IMR-90 (cell line): ENCODE measurements at regions not wholly inside any gene's neighbourhood (a gene's known extent, or its start where the extent isn't known, plus 50 kb on each side); places are given as distances from the start of the nearest gene placed in this dataset.

Experiments
- ATAC-seq: fragments of 200-7000 bp; cut with Tn5 transposase; 2 replicates; pipeline ENCODE4 v1.9.1; 2020; ENCODE audit warnings: low read depth, mild to moderate bottlenecking, moderate library complexity
- BruUV-seq: library from RNA; stranded (reverse); fragments of 400-500 nt; replicated peaks from 2 replicates; lab custom pipeline; 2021; lab: Mats Ljungman, UMichigan
- CTCF ChIA-PET: fragments of 300-600 bp; formaldehyde crosslinking; extraction: SDS; loops from one replicate; lab custom pipeline; 2021; ENCODE audit warnings: antibody characterized with exemption; lab: Yijun Ruan, JAX
- POLR2A ChIA-PET: fragments of 300-600 bp; sonication (Branson Sonifier 250); formaldehyde crosslinking; loops from one replicate; lab custom pipeline; 2022; ENCODE audit warnings: antibody characterized with exemption; ENCODE audit not compliant: unreplicated experiment; lab: Charles Lee
- DNase-seq: peaks from one replicate; pipeline ENCODE4 v3.0.0; 2013
- H2AFZ ChIP-seq: replicated peaks from 2 replicates; pipeline ENCODE3; 2013; ENCODE audit warnings: low read length, mild to moderate bottlenecking; ENCODE audit not compliant: poor library complexity
- H2AK5ac ChIP-seq: 2 replicates; pipeline ENCODE4 v1.6.1; 2013; ENCODE audit warnings: low read depth, low read length, inconsistent platforms
- H2AK9ac ChIP-seq: replicated peaks from 2 replicates; pipeline ENCODE3; 2013; ENCODE audit warnings: mild to moderate bottlenecking, low read depth, low read length, moderate library complexity; ENCODE audit not compliant: poor library complexity
- H2BK120ac ChIP-seq: 2 replicates; pipeline ENCODE4 v1.6.1; 2013; ENCODE audit warnings: low read depth, low read length, inconsistent platforms
- H2BK15ac ChIP-seq: 3 replicates; pipeline ENCODE4 v1.6.1; 2013; ENCODE audit warnings: low read depth, low read length, inconsistent platforms
- H2BK20ac ChIP-seq: 2 replicates; pipeline ENCODE4 v1.6.1; 2013; ENCODE audit warnings: low read depth, mild to moderate bottlenecking, inconsistent platforms, low read length, moderate library complexity
- H2BK5ac ChIP-seq: 2 replicates; pipeline ENCODE4 v1.6.1; 2013; ENCODE audit warnings: mild to moderate bottlenecking, low read depth, low read length, inconsistent platforms; ENCODE audit not compliant: poor library complexity, severe bottlenecking
- H3K14ac ChIP-seq: replicated peaks from 2 replicates; pipeline ENCODE4 v1.6.1; 2013; ENCODE audit warnings: low read depth, low read length, inconsistent platforms
- H3K18ac ChIP-seq: 2 replicates; pipeline ENCODE4 v1.6.1; 2013; ENCODE audit warnings: low read depth, low read length, control low read depth
- H3K23ac ChIP-seq: 2 replicates; pipeline ENCODE4 v1.6.1; 2013; ENCODE audit warnings: low read depth, low read length, inconsistent platforms
- H3K27ac ChIP-seq: 2 replicates; pipeline ENCODE4 v1.5.1; 2013; ENCODE audit warnings: mild to moderate bottlenecking, control low read depth, low read length; ENCODE audit not compliant: insufficient read depth
- H3K27me3 ChIP-seq: 2 replicates; pipeline ENCODE4 v1.6.1; 2013; ENCODE audit warnings: low read length; ENCODE audit not compliant: control insufficient read depth, insufficient read depth
- H3K36me3 ChIP-seq: 2 replicates; pipeline ENCODE4 v1.6.1; 2013; ENCODE audit warnings: low read length, mixed read lengths; ENCODE audit not compliant: control insufficient read depth, insufficient read depth
- H3K4ac ChIP-seq: 2 replicates; pipeline ENCODE4 v1.6.1; 2013; ENCODE audit warnings: low read depth, low read length, inconsistent platforms
- H3K4me1 ChIP-seq: 2 replicates; pipeline ENCODE4 v1.6.1; 2013; ENCODE audit warnings: low read length, mixed read lengths; ENCODE audit not compliant: control insufficient read depth, insufficient read depth
- H3K4me2 ChIP-seq: 2 replicates; pipeline ENCODE4 v1.6.1; 2013; ENCODE audit warnings: low read depth, mild to moderate bottlenecking, control low read depth, low read length, moderate library complexity
- H3K4me3 ChIP-seq: 2 replicates; pipeline ENCODE4 v1.5.1; 2013; ENCODE audit warnings: low read depth, mild to moderate bottlenecking, control low read depth, low read length, moderate library complexity; ENCODE audit not compliant: insufficient read depth
- H3K56ac ChIP-seq: 2 replicates; pipeline ENCODE4 v1.6.1; 2013; ENCODE audit warnings: low read length, inconsistent platforms; ENCODE audit not compliant: insufficient read depth; ENCODE audit errors: extremely low read depth
- H3K79me1 ChIP-seq, 2 experiments: 2 replicates each; pipeline ENCODE4 v1.6.1; 2013; ENCODE audit warnings: low read length in 2 of 2, inconsistent platforms in 1 of 2, low read depth in 1 of 2
- H3K9ac ChIP-seq: 2 replicates; pipeline ENCODE4 v1.6.1; 2013; ENCODE audit warnings: low read depth, low read length, control low read depth
- H3K9me1 ChIP-seq: 2 replicates; pipeline ENCODE4 v1.6.1; 2013; ENCODE audit warnings: low read length, inconsistent platforms; ENCODE audit not compliant: insufficient read depth
- H3K9me3 ChIP-seq: 2 replicates; pipeline ENCODE4 v1.6.1; 2013; ENCODE audit warnings: low read length; ENCODE audit not compliant: control insufficient read depth, insufficient read depth
- H4K20me1 ChIP-seq: 2 replicates; pipeline ENCODE4 v1.6.1; 2013; ENCODE audit warnings: low read length, inconsistent platforms; ENCODE audit not compliant: insufficient read depth
- H4K5ac ChIP-seq: 2 replicates; pipeline ENCODE4 v1.6.1; 2013; ENCODE audit warnings: mild to moderate bottlenecking, low read depth, low read length, control low read depth
- H4K8ac ChIP-seq, 2 experiments: 2 replicates each; pipeline ENCODE4 v1.6.1; 2013; ENCODE audit warnings: low read depth in 2 of 2, low read length in 2 of 2, control low read depth in 1 of 2, inconsistent platforms in 1 of 2
- H4K91ac ChIP-seq: 2 replicates; pipeline ENCODE4 v1.6.1; 2013; ENCODE audit warnings: low read depth, low read length, inconsistent platforms; ENCODE audit not compliant: insufficient read depth
- CHD1 ChIP-seq: IDR thresholded peaks from 2 replicates; pipeline ENCODE4 v1.6.1; 2012; ENCODE audit warnings: low read depth, low read length, improper control_type of control experiment
- CTCF ChIP-seq: conservative IDR thresholded peaks from 2 replicates; pipeline ENCODE4 v1.5.1; 2012; ENCODE audit warnings: mild to moderate bottlenecking, low read depth, low read length, improper control_type of control experiment
- MAFK ChIP-seq: IDR thresholded peaks from 2 replicates; pipeline ENCODE4 v1.6.1; 2012; ENCODE audit warnings: low read depth, low read length, improper control_type of control experiment
- POLR2A ChIP-seq: IDR thresholded peaks from 2 replicates; pipeline ENCODE4 v1.6.1; 2012; ENCODE audit warnings: mild to moderate bottlenecking, low read depth, low read length
- RCOR1 ChIP-seq: IDR thresholded peaks from 2 replicates; pipeline ENCODE4 v1.6.1; 2012; ENCODE audit warnings: mild to moderate bottlenecking, low read length, improper control_type of control experiment; ENCODE audit not compliant: insufficient replicate concordance
- RFX5 ChIP-seq: IDR thresholded peaks from 2 replicates; pipeline ENCODE4 v1.8.0; 2012; ENCODE audit warnings: low read depth, mild to moderate bottlenecking, low read length, moderate library complexity
- USF2 ChIP-seq: fragments of 150-350 bp; IDR thresholded peaks from 2 replicates; pipeline ENCODE4 v1.6.1; 2017; ENCODE audit warnings: mild to moderate bottlenecking, antibody characterized with exemption, low read length, low read depth
- WGBS, 2 experiments: methylation state at CpG; one replicate each; pipeline versions ENCODE4 v1.1.5 to v1.1.7; 2013; ENCODE audit warnings: missing lambda C conversion rate in 2 of 2; ENCODE audit not compliant: insufficient read length in 1 of 2; ENCODE audit errors: extremely low coverage in 2 of 2; 5-methylcytosine and 5-hydroxymethylcytosine counted together
- dilution Hi-C: fragments of 300-500 bp; cut with HindIII; formaldehyde crosslinking; loops from one replicate; pipeline ENCODE4 v1.14.3; 2018; ENCODE audit warnings: low sequenced_read_pairs; ENCODE audit not compliant: unreplicated experiment
- in situ Hi-C: fragments of 300-500 bp; cut with MboI; formaldehyde crosslinking; loops from 3 replicates; pipeline ENCODE4 v1.14.3; 2019; ENCODE audit warnings: low sequenced_read_pairs, inconsistent platforms, mixed read lengths
- intact Hi-C: fragments of 100-400 bp; cut with micrococcal nuclease; formaldehyde crosslinking; loops from 2 replicates; pipeline ENCODE4 v1.10.0; 2022

- DNase-seq: no peak
- CTCF ChIA-PET: no interaction called here
- Histone ChIP-seq H3K18ac (no peak overlapping the region), H3K36me3 (no peaks in the 10 kb centered on the region), H3K27me3 (no peaks in the 10 kb centered on the region; the same call in 1 of the 2 replicates), H3K14ac (no peak overlapping the region), H2AFZ (no peak overlapping the region), H2BK20ac (no peak overlapping the region), H3K4me1 (no peaks in the 10 kb centered on the region), H4K91ac (no peak overlapping the region), H2BK5ac (no peak overlapping the region), H3K56ac (no peak overlapping the region), H3K79me1 (no peaks in the 10 kb centered on the region), H2BK120ac (no peak overlapping the region), H4K5ac (no peak overlapping the region), H3K4ac (no peak overlapping the region), H3K23ac (no peak overlapping the region), H2AK5ac (no peak overlapping the region), H3K4me2 (no peak overlapping the region), H3K9me1 (no peaks in the 10 kb centered on the region), H3K9me3 (no peaks in the 10 kb centered on the region), H2AK9ac (no peak overlapping the region), H3K4me3 (no peak overlapping the region), H2BK15ac (no peak overlapping the region), H3K27ac (no peak overlapping the region), H4K20me1 (no peaks in the 10 kb centered on the region), H3K9ac (no peak overlapping the region), H4K8ac (no peak overlapping the region)
- no peak for ATAC-seq
- dilution Hi-C loops: no loop called here
- POLR2A ChIA-PET: no interaction called here
- intact Hi-C loops: no loop called here
- no CpG with 5 or more reads among the region's 1 CpG for WGBS, 2 experiments
- in situ Hi-C loops: no loop called here
- BruUV-seq: no TSS peak
- TF ChIP-seq RFX5: no peak
- no peak for TF ChIP-seq POLR2A
- TF ChIP-seq CHD1: no peak
- no peak for TF ChIP-seq USF2
- no peak for TF ChIP-seq CTCF
- TF ChIP-seq MAFK: no peak
- no peak for TF ChIP-seq RCOR1
Observed at GRCh38 chr5:68780299-68780955, 313.4 kb upstream of the SLC30A5 start.
